ENCODE measurements at regions not wholly inside any gene's neighbourhood (a gene's known extent, or its start where the extent isn't known, plus 50 kb on each side); places are given as distances from the start of the nearest gene placed in this dataset.

DNA sequence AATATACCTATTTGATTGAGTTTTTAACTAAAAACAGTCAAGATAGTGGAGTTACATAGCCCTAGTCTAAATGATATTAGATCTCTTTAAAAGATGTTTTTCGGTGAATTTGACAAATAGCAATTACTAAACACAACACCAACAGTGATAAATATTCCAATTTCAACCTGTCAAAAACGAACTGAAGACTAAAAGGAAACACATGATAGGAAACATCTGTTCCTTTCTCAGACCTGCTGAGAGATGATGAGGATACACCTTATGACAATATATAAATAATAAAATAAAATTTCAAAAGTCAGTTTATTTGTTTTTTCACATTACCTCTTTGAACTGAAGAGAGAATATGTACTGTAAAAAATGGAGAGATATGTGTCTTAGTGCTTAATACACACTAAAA is 232.7 kb downstream of the RASSF9 start:
- TF ChIP-seq, protein P1, sequence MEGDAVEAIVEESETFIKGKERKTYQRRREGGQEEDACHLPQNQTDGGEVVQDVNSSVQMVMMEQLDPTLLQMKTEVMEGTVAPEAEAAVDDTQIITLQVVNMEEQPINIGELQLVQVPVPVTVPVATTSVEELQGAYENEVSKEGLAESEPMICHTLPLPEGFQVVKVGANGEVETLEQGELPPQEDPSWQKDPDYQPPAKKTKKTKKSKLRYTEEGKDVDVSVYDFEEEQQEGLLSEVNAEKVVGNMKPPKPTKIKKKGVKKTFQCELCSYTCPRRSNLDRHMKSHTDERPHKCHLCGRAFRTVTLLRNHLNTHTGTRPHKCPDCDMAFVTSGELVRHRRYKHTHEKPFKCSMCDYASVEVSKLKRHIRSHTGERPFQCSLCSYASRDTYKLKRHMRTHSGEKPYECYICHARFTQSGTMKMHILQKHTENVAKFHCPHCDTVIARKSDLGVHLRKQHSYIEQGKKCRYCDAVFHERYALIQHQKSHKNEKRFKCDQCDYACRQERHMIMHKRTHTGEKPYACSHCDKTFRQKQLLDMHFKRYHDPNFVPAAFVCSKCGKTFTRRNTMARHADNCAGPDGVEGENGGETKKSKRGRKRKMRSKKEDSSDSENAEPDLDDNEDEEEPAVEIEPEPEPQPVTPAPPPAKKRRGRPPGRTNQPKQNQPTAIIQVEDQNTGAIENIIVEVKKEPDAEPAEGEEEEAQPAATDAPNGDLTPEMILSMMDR (IDR thresholded peaks at IDR 0.05): no peak
- no peaks in the 10 kb centered on the region for H3K36me3 Mint-ChIP-seq (ENCODE audit: unreplicated experiment)
- H3K27me3 Mint-ChIP-seq (ENCODE audit: unreplicated experiment): peaks cover 17% of the 10 kb centered on the region
- no peak for DNase-seq (ENCODE audit: extremely low spot score, unreplicated experiment)
- peaks cover 3% of the 10 kb centered on the region for H3K9me3 Mint-ChIP-seq (ENCODE audit: unreplicated experiment)
- no peaks in the 10 kb centered on the region for H3K4me1 Mint-ChIP-seq (ENCODE audit: unreplicated experiment)
- no peak overlapping the region for H3K27ac Mint-ChIP-seq (ENCODE audit: unreplicated experiment)
- no peak overlapping the region for H3K4me3 Mint-ChIP-seq (ENCODE audit: unreplicated experiment)

DNA sequence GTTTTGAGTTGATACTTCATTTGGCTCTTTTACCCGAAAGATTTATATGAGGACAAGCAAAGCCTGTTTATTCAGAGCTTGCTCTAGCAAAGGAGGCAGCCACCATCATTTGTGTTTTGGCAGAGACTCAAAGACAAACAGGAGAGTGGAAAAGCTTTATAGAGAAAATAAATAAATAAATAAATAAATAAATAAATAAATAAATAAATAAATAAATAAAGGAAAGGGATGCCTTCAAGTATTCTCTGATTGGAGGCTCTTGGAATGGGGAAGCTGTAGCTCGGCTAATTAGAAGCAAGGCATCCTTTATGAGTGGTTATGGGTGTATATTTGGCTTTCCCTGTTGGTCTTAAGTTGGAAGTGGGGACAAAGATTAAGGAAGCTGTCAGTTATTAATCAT is 229.8 kb downstream of the RASSF9 start:
- Mint-ChIP-seq H3K9me3 (ENCODE audit: unreplicated experiment) (no peaks in the 10 kb centered on the region), H3K4me1 (ENCODE audit: unreplicated experiment) (no peaks in the 10 kb centered on the region), H3K27me3 (ENCODE audit: unreplicated experiment) (peaks cover 11% of the 10 kb centered on the region), H3K36me3 (ENCODE audit: unreplicated experiment) (no peaks in the 10 kb centered on the region), H3K27ac (ENCODE audit: unreplicated experiment) (no peak overlapping the region), H3K4me3 (ENCODE audit: unreplicated experiment) (no peak overlapping the region)
- no peak for DNase-seq (ENCODE audit: extremely low spot score, unreplicated experiment)
- TF ChIP-seq, protein P1 (IDR thresholded peaks at IDR 0.05): no peak

DNA sequence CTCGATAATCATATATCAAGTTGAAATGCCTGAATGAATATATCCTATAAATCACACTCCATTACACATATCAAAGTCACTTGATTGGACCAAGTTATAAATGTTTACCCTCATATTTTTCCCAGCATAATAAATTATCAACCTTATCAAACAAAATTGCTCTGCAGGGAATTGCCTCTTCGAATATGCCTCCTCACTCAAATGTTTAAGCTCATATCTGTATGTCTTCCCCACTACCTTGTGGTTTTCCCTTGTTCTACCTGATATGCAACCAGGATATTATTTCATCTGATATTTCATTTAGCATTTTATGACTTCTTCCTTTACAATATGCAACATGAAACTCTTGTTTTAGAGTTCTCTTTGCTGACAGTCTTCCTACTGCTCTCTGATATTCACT is 226.4 kb downstream of the RASSF9 start:
- peaks cover 4% of the 10 kb centered on the region for H3K27me3 Mint-ChIP-seq (ENCODE audit: unreplicated experiment)
- H3K9me3 Mint-ChIP-seq (ENCODE audit: unreplicated experiment): peaks cover 4% of the 10 kb centered on the region
- no peak overlapping the region for H3K27ac Mint-ChIP-seq (ENCODE audit: unreplicated experiment)
- H3K4me1 Mint-ChIP-seq (ENCODE audit: unreplicated experiment): no peaks in the 10 kb centered on the region
- H3K36me3 Mint-ChIP-seq (ENCODE audit: unreplicated experiment): no peaks in the 10 kb centered on the region
- no peak for DNase-seq (ENCODE audit: extremely low spot score, unreplicated experiment)
- TF ChIP-seq, protein P1 (IDR thresholded peaks at IDR 0.05): no peak
- H3K4me3 Mint-ChIP-seq (ENCODE audit: unreplicated experiment): no peak overlapping the region

DNA sequence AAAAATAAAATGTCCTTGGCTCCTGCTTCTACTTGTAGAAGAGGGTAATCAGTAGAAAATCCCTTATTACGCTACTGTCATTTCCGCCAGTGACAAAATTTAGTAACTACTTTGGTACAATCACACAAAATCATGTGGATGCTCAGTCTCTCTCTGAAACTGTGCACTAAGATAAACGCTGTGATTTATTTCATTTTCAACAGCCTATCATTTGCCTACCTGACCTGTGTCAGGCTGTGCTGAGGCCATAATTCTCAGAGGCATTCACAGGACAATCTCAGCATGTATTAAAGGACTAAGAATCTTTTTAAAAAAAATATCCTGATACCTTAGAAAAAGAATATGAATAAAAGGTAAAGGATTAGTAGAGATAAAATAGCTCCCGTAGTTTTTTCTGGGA is 226.0 kb downstream of the RASSF9 start:
- H3K4me3 Mint-ChIP-seq (ENCODE audit: unreplicated experiment): no peak overlapping the region
- H3K36me3 Mint-ChIP-seq (ENCODE audit: unreplicated experiment): no peaks in the 10 kb centered on the region
- peaks cover 4% of the 10 kb centered on the region for H3K9me3 Mint-ChIP-seq (ENCODE audit: unreplicated experiment)
- H3K27ac Mint-ChIP-seq (ENCODE audit: unreplicated experiment): no peak overlapping the region
- peaks cover 4% of the 10 kb centered on the region for H3K27me3 Mint-ChIP-seq (ENCODE audit: unreplicated experiment)
- H3K4me1 Mint-ChIP-seq (ENCODE audit: unreplicated experiment): no peaks in the 10 kb centered on the region
- DNase-seq (ENCODE audit: extremely low spot score, unreplicated experiment): no peak
- TF ChIP-seq, protein P1 (IDR thresholded peaks at IDR 0.05): no peak

DNA sequence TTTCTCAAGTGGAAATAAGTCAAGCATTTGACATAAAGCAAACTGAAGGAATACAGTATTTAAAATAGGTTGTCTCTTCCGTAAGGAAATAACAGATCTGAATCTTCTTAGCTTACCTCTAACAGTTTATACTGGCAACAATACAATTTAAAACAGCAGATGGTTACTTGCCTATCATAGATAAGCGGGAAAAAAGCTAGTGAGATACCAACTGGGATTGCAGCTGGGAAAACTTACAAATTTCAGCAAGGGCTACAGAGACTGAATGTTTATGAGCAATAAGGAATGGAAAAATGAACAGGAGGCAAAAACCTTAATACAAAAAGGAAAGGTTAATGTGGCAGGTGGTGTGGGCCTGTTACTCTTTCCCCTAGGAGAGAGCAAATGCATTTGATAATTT is 220.0 kb downstream of the RASSF9 start:
- TF ChIP-seq, protein P1 (IDR thresholded peaks at IDR 0.05): no peak
- peaks cover 4% of the 10 kb centered on the region for H3K9me3 Mint-ChIP-seq (ENCODE audit: unreplicated experiment)

More for the DNA sequence above, 220.0 kb downstream of the RASSF9 start:
- H3K36me3 Mint-ChIP-seq (ENCODE audit: unreplicated experiment): no peaks in the 10 kb centered on the region
- H3K27me3 Mint-ChIP-seq (ENCODE audit: unreplicated experiment): peaks cover 14% of the 10 kb centered on the region
- no peaks in the 10 kb centered on the region for H3K4me1 Mint-ChIP-seq (ENCODE audit: unreplicated experiment)
- H3K27ac Mint-ChIP-seq (ENCODE audit: unreplicated experiment): no peak overlapping the region
- DNase-seq (ENCODE audit: extremely low spot score, unreplicated experiment): no peak
- H3K4me3 Mint-ChIP-seq (ENCODE audit: unreplicated experiment): no peak overlapping the region
